Epithelial cell of proximal tubule (primary cell): ENCODE measurements at regions not wholly inside any gene's neighbourhood (a gene's known extent, or its start where the extent isn't known, plus 50 kb on each side); places are given as distances from the start of the nearest gene placed in this dataset.

ENCODE experiments used
- DNase-seq: peaks from one replicate; pipeline ENCODE4 v3.0.0-alpha.2; 2011; ENCODE audit warnings: low read depth
- H3K4me3 ChIP-seq: 2 replicates; pipeline ENCODE4 v1.5.1; 2011; ENCODE audit warnings: low read depth, mild to moderate bottlenecking, low read length
- CTCF ChIP-seq: conservative IDR thresholded peaks from 2 replicates; pipeline ENCODE4 v1.5.1; 2012; ENCODE audit warnings: low read depth, mild to moderate bottlenecking, low read length

GRCh38 chr6:142631517-142632385 lies 313.2 kb downstream of the HIVEP2 start:
- DNase-seq, result no peak
- H3K4me3 ChIP-seq, result no peak overlapping the region
- TF ChIP-seq CTCF, result no peak

- no peak overlapping the region for H3K4me3 ChIP-seq
- DNase-seq, result no peak
- no peak for TF ChIP-seq CTCF
These were observed 311.7 kb downstream of the HIVEP2 start for GRCh38 chr6:142633317-142633716.

- no peak for TF ChIP-seq CTCF
- DNase-seq, result no peak
- no peak overlapping the region for H3K4me3 ChIP-seq
These were observed 309.8 kb downstream of the HIVEP2 start for GRCh38 chr6:142635130-142635529.

- H3K4me3 ChIP-seq, result no peak overlapping the region
- TF ChIP-seq CTCF, result no peak
- DNase-seq, result no peak
These were observed 307.2 kb downstream of the HIVEP2 start for GRCh38 chr6:142637624-142638351.

- TF ChIP-seq CTCF, result no peak
- no peak for DNase-seq
- H3K4me3 ChIP-seq, result no peak overlapping the region
These were observed 302.3 kb downstream of the HIVEP2 start for GRCh38 chr6:142642651-142643050.

GRCh38 chr6:142644866-142645265 lies 300.1 kb downstream of the HIVEP2 start:
- no peak for TF ChIP-seq CTCF
- H3K4me3 ChIP-seq, result no peak overlapping the region
- no peak for DNase-seq

- H3K4me3 ChIP-seq, result no peak overlapping the region
- no peak for DNase-seq
- no peak for TF ChIP-seq CTCF
These were observed 299.3 kb downstream of the HIVEP2 start for GRCh38 chr6:142645663-142646062.
